Stomach (tissue), 8 donors: ENCODE measurements at regions not wholly inside any gene's neighbourhood (a gene's known extent, or its start where the extent isn't known, plus 50 kb on each side); places are given as distances from the start of the nearest gene placed in this dataset.
"Not testable (repeated sequence)": the region's sequence is repeated elsewhere in the genome, so short reads cannot be mapped to it uniquely, and the experiment has no call there.

Experiments used
- DNase-seq, 2 donors: peaks; one replicate each; pipeline versions ENCODE4 v3.0.0 to v3.0.0-alpha.2; 2013 to 2019
- H3K27ac ChIP-seq, 5 donors: fragments of 200-600 bp in 4 of 5; sonication (generic) in 4 of 5; one replicate each; pipeline ENCODE4 v1.5.1; 2013 to 2019; ENCODE audit warnings: mild to moderate bottlenecking in 1 of 5, moderate library complexity in 1 of 5
- H3K27me3 ChIP-seq, 3 donors: fragments of 200-600 bp; sonication (generic); one replicate each; pipeline ENCODE4 v1.5.1; 2017 to 2019; ENCODE audit warnings: mixed run types in 1 of 3
- H3K36me3 ChIP-seq, 4 donors: fragments of 200-600 bp; sonication (generic); 1 replicate in 3 of 4; 2 replicates in 1 of 4; pipeline ENCODE4 v1.5.1; 2016 to 2019
- H3K4me1 ChIP-seq, 4 donors: fragments of 200-600 bp; sonication (generic); one replicate each; pipeline ENCODE4 v1.5.1; 2016 to 2019
- H3K4me3 ChIP-seq, 4 donors: fragments of 200-600 bp; sonication (generic) in 3 of 4; one replicate each; pipeline ENCODE4 v1.5.1; 2016 to 2019; ENCODE audit warnings: mild to moderate bottlenecking in 1 of 4
- H3K9me3 ChIP-seq, 4 donors: fragments of 200-600 bp; sonication (generic); one replicate each; pipeline ENCODE4 v1.5.1; 2016 to 2019
- EP300 ChIP-seq: sonication (generic); formaldehyde crosslinking; IDR thresholded peaks from one replicate; pipeline ENCODE4 v1.6.1; 2017; ENCODE audit warnings: antibody characterized with exemption
- POLR2A ChIP-seq, 4 donors: fragments of 450-650 bp; IDR thresholded peaks; one replicate each; pipeline ENCODE4 v1.6.1; 2016; ENCODE audit warnings: antibody characterized with exemption in 4 of 4, control low read depth in 2 of 4, mild to moderate bottlenecking in 1 of 4, moderate library complexity in 1 of 4
- POLR2AphosphoS5 ChIP-seq, 3 donors: sonication (generic); formaldehyde crosslinking; IDR thresholded peaks; one replicate each; pipeline ENCODE4 v1.6.1; 2016; ENCODE audit warnings: antibody characterized with exemption in 3 of 3
- WGBS, 5 donors: extraction: QIAGEN DNeasy Blood & Tissue Kit in 3 of 5; methylation state at CpG; one replicate each; pipeline versions ENCODE4 v1.1.5 to v1.1.7; 2013 to 2018; 5-methylcytosine and 5-hydroxymethylcytosine counted together
- intact Hi-C: fragments of 100-400 bp; cut with DNase I; formaldehyde crosslinking; loops from one replicate; pipeline ENCODE4 v1.15.1; 2023; ENCODE audit warnings: low total_unique reads
- TF ChIP-seq, protein P1 (sequence below), 7 experiments: fragments of 450-650 bp in 4 of 7; fragments of 200-600 bp in 3 of 7; sonication (generic) in 3 of 7; IDR thresholded peaks; one replicate each; pipeline ENCODE4 v1.5.1; 2016 to 2019; ENCODE audit warnings: antibody characterized with exemption in 7 of 7, control low read depth in 2 of 7, mild to moderate bottlenecking in 1 of 7
- donor health status: healthy with polysubstance abuse.
- donor health status: Bipolar disorder and iron deficiency.
- donor health status: healthy.

DNA sequence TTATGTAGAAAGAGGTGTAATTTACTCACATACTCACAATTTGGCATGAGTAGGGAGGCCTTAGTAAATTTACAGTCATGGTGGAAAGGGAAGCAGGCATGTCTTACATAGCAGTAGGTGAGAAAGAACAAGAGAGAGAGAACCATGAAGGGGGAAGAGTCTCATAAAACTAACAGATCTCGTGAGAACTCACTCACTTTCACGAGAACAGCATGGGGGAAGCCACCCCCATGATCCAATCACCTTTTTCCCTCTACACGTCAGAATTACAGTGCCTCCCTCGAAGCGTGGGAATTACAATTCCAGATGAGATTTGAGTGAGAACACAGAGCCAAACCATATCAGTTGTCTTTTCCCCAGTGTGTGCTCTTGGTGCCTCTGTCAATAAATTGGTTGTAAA, 855.3 kb downstream of the TBL1XR1 start:
- Histone ChIP-seq H3K4me3 (no peak overlapping the region), H3K4me1 (no peaks in the 10 kb centered on the region), H3K9me3 (no peaks in the 10 kb centered on the region), H3K36me3 (no peaks in the 10 kb centered on the region), H3K27me3 (no peaks in the 10 kb centered on the region), H3K27ac (no peak overlapping the region)
- no peak for DNase-seq
- 77 to 85% (median 81%) methylated on average over 5 of the region's 5 CpGs for WGBS, 5 donors
- no peak for TF ChIP-seq POLR2AphosphoS5 (IDR thresholded peaks at IDR 0.05)
- TF ChIP-seq EP300, result no peak
- TF ChIP-seq, protein P1, sequence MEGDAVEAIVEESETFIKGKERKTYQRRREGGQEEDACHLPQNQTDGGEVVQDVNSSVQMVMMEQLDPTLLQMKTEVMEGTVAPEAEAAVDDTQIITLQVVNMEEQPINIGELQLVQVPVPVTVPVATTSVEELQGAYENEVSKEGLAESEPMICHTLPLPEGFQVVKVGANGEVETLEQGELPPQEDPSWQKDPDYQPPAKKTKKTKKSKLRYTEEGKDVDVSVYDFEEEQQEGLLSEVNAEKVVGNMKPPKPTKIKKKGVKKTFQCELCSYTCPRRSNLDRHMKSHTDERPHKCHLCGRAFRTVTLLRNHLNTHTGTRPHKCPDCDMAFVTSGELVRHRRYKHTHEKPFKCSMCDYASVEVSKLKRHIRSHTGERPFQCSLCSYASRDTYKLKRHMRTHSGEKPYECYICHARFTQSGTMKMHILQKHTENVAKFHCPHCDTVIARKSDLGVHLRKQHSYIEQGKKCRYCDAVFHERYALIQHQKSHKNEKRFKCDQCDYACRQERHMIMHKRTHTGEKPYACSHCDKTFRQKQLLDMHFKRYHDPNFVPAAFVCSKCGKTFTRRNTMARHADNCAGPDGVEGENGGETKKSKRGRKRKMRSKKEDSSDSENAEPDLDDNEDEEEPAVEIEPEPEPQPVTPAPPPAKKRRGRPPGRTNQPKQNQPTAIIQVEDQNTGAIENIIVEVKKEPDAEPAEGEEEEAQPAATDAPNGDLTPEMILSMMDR (IDR thresholded peaks at IDR 0.05), result no peak
- no peak for TF ChIP-seq POLR2A (IDR thresholded peaks at IDR 0.05)
- intact Hi-C loops, result no loop called here

- Histone ChIP-seq H3K4me3 (no peak overlapping the region), H3K27ac (no peak overlapping the region), H3K4me1 (no peaks in the 10 kb centered on the region), H3K36me3 (no peaks in the 10 kb centered on the region), H3K27me3 (no peaks in the 10 kb centered on the region), H3K9me3 (no peaks in the 10 kb centered on the region)
- DNase-seq, result no peak
- TF ChIP-seq, protein P1 (IDR thresholded peaks at IDR 0.05), result no peak
- no peak for TF ChIP-seq POLR2A (IDR thresholded peaks at IDR 0.05)
- no peak for TF ChIP-seq POLR2AphosphoS5 (IDR thresholded peaks at IDR 0.05)
- TF ChIP-seq EP300, result no peak
- WGBS, 5 donors, result 40 to 65% (median 51%) methylated on average over 1 of the region's 1 CpG
- intact Hi-C loops, result no loop called here
Measured at GRCh38 chr3:176328666-176329065, 868.6 kb downstream of the TBL1XR1 start.

DNA sequence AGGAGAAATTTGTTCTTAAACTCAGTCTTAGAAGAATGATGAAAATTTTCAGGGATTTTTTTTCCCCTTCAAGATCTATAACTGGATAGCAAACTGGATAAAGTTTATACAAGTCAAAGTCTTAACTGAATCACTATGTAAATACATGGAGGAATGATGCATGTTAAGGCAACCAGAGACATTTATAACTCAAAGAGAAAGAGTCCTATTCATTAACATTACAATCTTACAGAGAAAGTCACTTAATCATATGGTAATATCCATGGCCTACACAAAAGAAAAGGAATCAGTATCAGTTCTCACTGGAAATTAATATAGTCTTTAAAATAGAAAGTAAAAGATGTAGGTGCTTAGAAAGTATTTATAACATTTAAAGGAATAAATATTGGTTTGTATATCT, 869.1 kb downstream of the TBL1XR1 start:
- intact Hi-C loops, result no loop called here
- TF ChIP-seq, protein P1 (IDR thresholded peaks at IDR 0.05), result no peak

GRCh38 chr3:176326894-176327490, 870.3 kb downstream of the TBL1XR1 start:
- H3K4me1 ChIP-seq, H3K27ac ChIP-seq, H3K27me3 ChIP-seq, intact Hi-C loops, H3K9me3 ChIP-seq, H3K4me3 ChIP-seq, DNase-seq, H3K36me3 ChIP-seq: not testable (repeated sequence)
- WGBS, 5 donors, result 64 to 82% (median 73%) methylated on average over 9 of the region's 9 CpGs

More for the DNA sequence above, 869.1 kb downstream of the TBL1XR1 start:
- Histone ChIP-seq H3K9me3 (no peaks in the 10 kb centered on the region), H3K4me1 (no peaks in the 10 kb centered on the region), H3K27ac (no peak overlapping the region), H3K4me3 (no peak overlapping the region), H3K36me3 (no peaks in the 10 kb centered on the region), H3K27me3 (no peaks in the 10 kb centered on the region)
- DNase-seq, result no peak

DNA sequence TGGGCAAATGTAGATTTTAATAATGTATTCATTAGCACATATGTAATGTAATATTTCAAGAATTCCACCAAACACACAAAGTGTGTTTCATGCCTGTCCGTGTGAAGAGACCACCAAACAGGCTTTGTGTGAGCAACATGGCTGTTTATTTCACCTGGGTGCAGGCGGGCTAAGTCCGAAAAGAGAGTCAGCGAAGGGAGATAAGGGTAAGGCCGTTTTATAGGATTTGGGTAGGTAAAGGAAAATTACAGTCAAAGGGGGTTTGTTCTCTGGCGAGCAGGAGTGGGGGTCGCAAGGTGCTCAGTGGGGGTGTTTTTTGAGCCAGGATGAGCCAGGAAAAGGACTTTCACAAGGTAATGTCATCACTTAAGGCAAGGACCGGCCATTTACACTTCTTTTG, 875.8 kb downstream of the TBL1XR1 start:
- H3K9me3 ChIP-seq, H3K27ac ChIP-seq, H3K36me3 ChIP-seq, H3K4me1 ChIP-seq, intact Hi-C loops, DNase-seq, H3K4me3 ChIP-seq, H3K27me3 ChIP-seq: not testable (repeated sequence)
- 73 to 88% (median 84%) methylated on average over 6 to 8 of the region's 8 CpGs for WGBS, 5 donors

DNA sequence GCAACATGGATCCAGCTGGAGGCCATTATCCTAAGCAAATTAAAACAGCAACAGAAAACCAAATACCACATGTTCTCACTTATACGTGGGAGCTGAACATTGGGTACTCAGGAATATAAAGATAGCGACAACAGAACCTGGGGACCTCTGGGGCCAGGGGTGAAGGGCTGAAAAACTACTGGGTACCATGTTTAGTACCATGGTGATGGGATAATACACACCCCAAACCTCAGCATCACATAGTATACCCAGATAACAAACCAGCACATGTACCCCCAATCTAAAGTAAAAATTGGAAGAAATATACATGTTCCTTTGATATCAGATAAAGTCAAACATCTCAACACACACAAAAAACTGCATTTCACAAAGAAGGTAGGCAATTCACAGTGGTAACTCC, 876.2 kb downstream of the TBL1XR1 start:
- no peak overlapping the region for H3K27ac ChIP-seq
- TF ChIP-seq POLR2A (IDR thresholded peaks at IDR 0.05) (no peak), POLR2AphosphoS5 (IDR thresholded peaks at IDR 0.05) (no peak), EP300 (no peak)
- TF ChIP-seq, protein P1 (IDR thresholded peaks at IDR 0.05), result no peak
- H3K36me3 ChIP-seq, result no peaks in the 10 kb centered on the region
- no peak for DNase-seq
- no peaks in the 10 kb centered on the region for H3K4me1 ChIP-seq
- no peaks in the 10 kb centered on the region for H3K27me3 ChIP-seq
- 80 to 87% (median 82%) methylated on average over 2 of the region's 2 CpGs for WGBS, 5 donors
- intact Hi-C loops, result no loop called here
- no peaks in the 10 kb centered on the region for H3K9me3 ChIP-seq
- H3K4me3 ChIP-seq, result no peak overlapping the region
